Astrocyte of the cerebellum (primary cell): ENCODE measurements at regions not wholly inside any gene's neighbourhood (a gene's known extent, or its start where the extent isn't known, plus 50 kb on each side); places are given as distances from the start of the nearest gene placed in this dataset.

Experiments used
- DNase-seq: peaks from one replicate; pipeline ENCODE4 v3.0.0-alpha.2; 2011; ENCODE audit warnings: low read depth
- H3K4me3 ChIP-seq: 2 replicates; pipeline ENCODE4 v1.5.1; 2011; ENCODE audit warnings: mild to moderate bottlenecking, low read depth, low read length, moderate library complexity
- in situ Hi-C: cut with HindIII; loops from 2 replicates; pipeline ENCODE4 v1.10.0; 2017; ENCODE audit warnings: low sequenced_read_pairs
- TF ChIP-seq, protein P1 (sequence below): IDR thresholded peaks from 2 replicates; pipeline ENCODE4 v1.5.1; 2012; ENCODE audit warnings: low read length, low read depth, moderate library complexity, mild to moderate bottlenecking; ENCODE audit errors: missing control alignments

DNA sequence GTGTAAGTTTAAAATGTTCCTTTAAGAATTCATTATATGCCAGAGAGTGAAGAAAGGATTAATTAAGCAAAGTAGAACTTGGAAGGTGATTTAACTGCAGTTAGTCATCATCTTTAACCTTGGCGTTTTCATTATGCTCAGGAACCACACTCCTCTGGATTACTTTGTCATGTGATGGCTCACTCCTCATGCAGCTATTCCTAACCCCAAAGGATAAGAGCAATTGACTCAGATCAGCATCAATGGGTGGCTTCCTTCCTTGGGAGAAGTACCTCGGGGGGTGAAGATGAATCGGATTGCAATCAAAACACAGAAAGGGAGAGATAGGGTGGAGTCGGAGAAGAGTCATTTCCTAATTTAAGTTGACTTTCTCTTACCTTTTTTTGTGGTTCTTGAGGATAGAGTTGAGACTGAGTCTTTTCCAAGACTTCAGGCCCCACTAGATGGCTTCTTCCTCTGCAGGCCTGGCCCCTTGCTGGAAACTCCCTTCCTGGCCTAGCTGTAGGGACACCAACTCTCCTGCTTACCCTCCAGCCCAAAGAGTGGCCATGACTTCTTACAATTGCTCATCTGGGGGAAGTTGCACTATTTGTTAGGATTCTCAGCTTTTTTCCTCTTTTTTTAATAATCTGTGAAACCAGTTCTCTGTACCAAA is 238.6 kb upstream of the DDHD1 start:
- peak; percentile 43 for DNase-seq
- no peak overlapping the region for H3K4me3 ChIP-seq
- TF ChIP-seq, protein P1, sequence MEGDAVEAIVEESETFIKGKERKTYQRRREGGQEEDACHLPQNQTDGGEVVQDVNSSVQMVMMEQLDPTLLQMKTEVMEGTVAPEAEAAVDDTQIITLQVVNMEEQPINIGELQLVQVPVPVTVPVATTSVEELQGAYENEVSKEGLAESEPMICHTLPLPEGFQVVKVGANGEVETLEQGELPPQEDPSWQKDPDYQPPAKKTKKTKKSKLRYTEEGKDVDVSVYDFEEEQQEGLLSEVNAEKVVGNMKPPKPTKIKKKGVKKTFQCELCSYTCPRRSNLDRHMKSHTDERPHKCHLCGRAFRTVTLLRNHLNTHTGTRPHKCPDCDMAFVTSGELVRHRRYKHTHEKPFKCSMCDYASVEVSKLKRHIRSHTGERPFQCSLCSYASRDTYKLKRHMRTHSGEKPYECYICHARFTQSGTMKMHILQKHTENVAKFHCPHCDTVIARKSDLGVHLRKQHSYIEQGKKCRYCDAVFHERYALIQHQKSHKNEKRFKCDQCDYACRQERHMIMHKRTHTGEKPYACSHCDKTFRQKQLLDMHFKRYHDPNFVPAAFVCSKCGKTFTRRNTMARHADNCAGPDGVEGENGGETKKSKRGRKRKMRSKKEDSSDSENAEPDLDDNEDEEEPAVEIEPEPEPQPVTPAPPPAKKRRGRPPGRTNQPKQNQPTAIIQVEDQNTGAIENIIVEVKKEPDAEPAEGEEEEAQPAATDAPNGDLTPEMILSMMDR = no peak
- in situ Hi-C loops = loop anchor here (5.0 kb wide), 1 partner anchor 44 kb away; no protein-coding TSS in a partner anchor

DNA sequence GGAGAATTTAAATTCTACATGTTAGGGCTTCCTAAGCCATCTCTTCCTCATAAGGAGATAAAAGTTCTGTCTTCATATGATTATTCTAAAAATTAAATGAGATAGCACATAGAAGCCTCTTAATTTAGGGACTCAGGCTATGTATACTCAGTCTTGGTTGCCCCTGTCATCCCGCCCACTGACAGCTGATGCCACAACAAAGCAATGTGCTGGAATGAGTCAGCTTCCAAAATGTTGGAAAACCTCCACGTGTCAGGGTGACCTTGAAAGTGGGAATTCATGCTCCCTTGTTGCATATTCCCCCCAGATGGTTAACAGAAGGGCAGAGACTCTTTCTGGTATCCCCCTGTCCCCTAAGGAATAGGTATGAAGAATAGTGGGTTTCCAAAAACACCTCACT is 238.0 kb upstream of the DDHD1 start:
- DNase-seq = no peak
- in situ Hi-C loops = loop anchor here (5.0 kb wide), 1 partner anchor 44 kb away; no protein-coding TSS in a partner anchor
- no peak overlapping the region for H3K4me3 ChIP-seq
- TF ChIP-seq, protein P1 = no peak

DNA sequence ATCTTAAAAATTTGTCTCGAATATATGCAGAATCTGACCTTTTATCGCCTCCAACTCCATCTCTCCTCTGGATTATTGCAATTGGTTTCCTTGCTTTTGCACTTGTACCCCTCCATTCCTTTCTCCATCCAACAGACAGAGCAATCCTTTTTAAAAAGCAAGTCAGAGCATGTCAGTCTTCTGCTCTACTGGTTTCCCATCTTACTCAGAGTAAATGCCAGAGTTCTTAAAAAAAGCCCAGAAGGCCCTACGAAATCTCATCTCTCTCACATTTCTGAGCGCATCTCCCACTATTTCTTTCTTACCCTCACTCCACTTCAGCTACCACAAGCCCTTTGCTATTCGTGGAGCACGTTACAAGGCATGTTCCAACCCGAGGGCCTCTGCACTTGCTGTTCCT is 236.9 kb upstream of the DDHD1 start:
- no peak for DNase-seq
- in situ Hi-C loops = loop anchor here (5.0 kb wide), 1 partner anchor 43 kb away; no protein-coding TSS in a partner anchor
- no peak overlapping the region for H3K4me3 ChIP-seq
- TF ChIP-seq, protein P1 = no peak

DNA sequence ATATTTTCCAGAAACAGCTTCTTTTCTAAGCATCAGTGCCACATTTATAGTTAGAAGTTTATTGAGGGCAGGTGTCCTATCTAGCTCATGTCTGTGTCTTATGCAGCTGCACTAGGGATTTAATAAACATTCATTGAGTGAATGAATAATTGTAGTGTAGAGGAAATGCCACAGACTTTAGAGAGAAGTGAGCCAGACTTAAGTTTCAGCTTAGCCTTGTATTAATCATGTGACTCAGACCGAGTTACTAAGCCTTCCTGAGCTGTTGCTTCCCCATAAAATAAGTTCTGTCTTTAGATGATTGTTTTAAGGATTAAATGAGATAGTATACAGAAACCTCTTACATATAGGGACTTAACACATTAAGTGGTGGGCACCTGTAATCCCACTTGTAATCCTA is 236.1 kb upstream of the DDHD1 start:
- TF ChIP-seq, protein P1 = no peak
- in situ Hi-C loops = no loop called here
- no peak overlapping the region for H3K4me3 ChIP-seq
- DNase-seq = no peak

DNA sequence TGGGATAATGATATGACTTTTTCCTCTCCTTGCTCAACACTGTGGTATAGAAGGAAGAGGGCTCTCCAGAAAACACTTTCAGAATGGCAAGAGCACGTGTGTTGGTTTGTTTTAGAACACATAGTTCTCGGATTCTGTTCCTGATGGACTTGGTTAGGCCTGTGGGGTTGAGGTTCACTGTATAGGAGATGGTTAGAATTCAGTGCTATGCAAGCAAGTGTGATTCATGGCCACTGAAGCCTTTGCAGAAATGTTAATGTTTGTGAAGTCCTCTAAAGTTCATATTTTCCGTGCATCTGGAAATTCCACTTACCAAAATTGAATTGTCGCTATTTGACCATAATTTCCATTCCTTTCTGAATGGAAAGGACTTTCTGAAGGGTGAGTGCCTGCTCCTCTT is 233.2 kb upstream of the DDHD1 start:
- no peak overlapping the region for H3K4me3 ChIP-seq
- in situ Hi-C loops = no loop called here
- TF ChIP-seq, protein P1 = no peak
- DNase-seq = no peak

DNA sequence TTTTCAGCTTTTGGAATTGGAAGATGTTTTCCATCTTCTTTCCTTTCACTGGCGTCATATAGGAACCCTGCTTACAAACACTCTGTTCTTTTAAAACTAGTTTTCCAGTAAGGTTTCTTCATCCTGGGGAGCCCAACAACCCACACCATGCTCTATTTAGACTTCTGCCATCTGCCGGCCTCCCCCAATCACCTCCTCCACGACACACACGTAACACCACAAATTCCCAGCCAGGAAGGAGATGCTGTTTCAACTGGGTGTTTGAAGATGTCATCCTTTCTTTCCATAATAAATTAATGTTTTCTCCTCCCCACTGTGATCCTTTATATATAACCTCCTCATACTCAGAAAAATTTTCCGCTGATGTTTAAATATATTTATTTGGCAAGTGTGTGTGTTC is 231.4 kb upstream of the DDHD1 start:
- H3K4me3 ChIP-seq = no peak overlapping the region
- TF ChIP-seq, protein P1 = no peak
- in situ Hi-C loops = no loop called here
- no peak for DNase-seq
